ENCODE measurements at regions not wholly inside any gene's neighbourhood (a gene's known extent, or its start where the extent isn't known, plus 50 kb on each side); places are given as distances from the start of the nearest gene placed in this dataset.

- H3K4me1 ChIP-seq, result no peaks in the 10 kb centered on the region
- FAIRE-seq (no peak), ATAC-seq (no peak), DNase-seq (no peak)
- H3K27me3 ChIP-seq, result no peaks in the 10 kb centered on the region
- intact Hi-C loops (cut with DNase I), result no loop called here
- H3K27ac ChIP-seq, result no peak overlapping the region
- H3K36me3 ChIP-seq, result no peaks in the 10 kb centered on the region
- whole genome bisulfite sequencing, 2 donors, result 66 to 68% methylated on average over 1 of the region's 1 CpG
- H3K4me3 ChIP-seq, result no peak overlapping the region
- no peaks in the 10 kb centered on the region for H3K9me3 ChIP-seq
- no peak for TF ChIP-seq CTCF (IDR thresholded peaks at IDR 0.05)
These were observed 655.4 kb upstream of the GBE1 start for GRCh38 chr3:82416830-82417229.

GRCh38 chr3:82416349-82416748, 654.9 kb upstream of the GBE1 start:
- H3K27me3 ChIP-seq, result no peaks in the 10 kb centered on the region
- intact Hi-C loops (cut with DNase I), result no loop called here
- H3K9me3 ChIP-seq, result no peaks in the 10 kb centered on the region
- WGBS, 2 donors, result 75 to 82% methylated on average over 1 of the region's 1 CpG
- TF ChIP-seq CTCF (IDR thresholded peaks at IDR 0.05), result no peak
- DNase-seq (no peak), ATAC-seq (no peak), FAIRE-seq (no peak)
- no peak overlapping the region for H3K4me3 ChIP-seq
- H3K4me1 ChIP-seq, result no peaks in the 10 kb centered on the region
- no peak overlapping the region for H3K27ac ChIP-seq
- no peaks in the 10 kb centered on the region for H3K36me3 ChIP-seq

GRCh38 chr3:82413171-82413570, 651.7 kb upstream of the GBE1 start:
- FAIRE-seq (no peak), ATAC-seq (no peak), DNase-seq (no peak)
- no peaks in the 10 kb centered on the region for H3K4me1 ChIP-seq
- H3K36me3 ChIP-seq, result no peaks in the 10 kb centered on the region
- no peak overlapping the region for H3K4me3 ChIP-seq
- TF ChIP-seq CTCF (IDR thresholded peaks at IDR 0.05), result no peak
- no peaks in the 10 kb centered on the region for H3K27me3 ChIP-seq
- H3K27ac ChIP-seq, result no peak overlapping the region
- intact Hi-C loops (cut with DNase I), result no loop called here
- no peaks in the 10 kb centered on the region for H3K9me3 ChIP-seq
- WGBS, 2 donors, result 76 to 88% methylated on average over 2 of the region's 2 CpGs

GRCh38 chr3:82410366-82410765, 648.9 kb upstream of the GBE1 start:
- Histone ChIP-seq H3K4me3 (no peak overlapping the region), H3K36me3 (no peaks in the 10 kb centered on the region), H3K27ac (no peak overlapping the region), H3K27me3 (no peaks in the 10 kb centered on the region), H3K4me1 (no peaks in the 10 kb centered on the region), H3K9me3 (no peaks in the 10 kb centered on the region)
- FAIRE-seq, result no peak
- intact Hi-C loops (cut with DNase I), result no loop called here
- DNase-seq, result no peak
- no peak for TF ChIP-seq CTCF (IDR thresholded peaks at IDR 0.05)
- ATAC-seq, result peak in 3 of 4 donors; percentile 35 to 47 (median 35)

GRCh38 chr3:82409842-82410241, 648.4 kb upstream of the GBE1 start:
- intact Hi-C loops (cut with DNase I), result no loop called here
- no peak overlapping the region for H3K27ac ChIP-seq
- no peak for TF ChIP-seq CTCF (IDR thresholded peaks at IDR 0.05)
- 76 to 89% methylated on average over 1 of the region's 1 CpG for WGBS, 2 donors
- ATAC-seq, result no peak
- H3K4me3 ChIP-seq, result no peak overlapping the region
- H3K36me3 ChIP-seq, result no peaks in the 10 kb centered on the region
- H3K9me3 ChIP-seq, result no peaks in the 10 kb centered on the region
- H3K4me1 ChIP-seq, result no peaks in the 10 kb centered on the region
- FAIRE-seq, result no peak
- H3K27me3 ChIP-seq, result no peaks in the 10 kb centered on the region
- DNase-seq, result no peak

All from pancreas (tissue), 10 donors.